Activated naive CD4-positive, alpha-beta T cell treated with anti-CD3 and anti-CD28 coated beads, Interleukin-2, amount 10 ng/mL, durations not matched to agents 7 days and 5 days (primary cell): ENCODE measurements at regions not wholly inside any gene's neighbourhood (a gene's known extent, or its start where the extent isn't known, plus 50 kb on each side); places are given as distances from the start of the nearest gene placed in this dataset.

Experiments used
- CTCF ChIA-PET: fragments of 350-600 bp; sonication (Branson Sonifier 250); formaldehyde crosslinking; loops from one replicate; lab custom pipeline; 2021; ENCODE audit warnings: antibody characterized with exemption; lab: Charles Lee
- DNase-seq: peaks from one replicate; pipeline ENCODE4 v3.0.0-alpha.2; 2020
- H3K27ac Mint-ChIP-seq: one replicate; pipeline ENCODE4 v1.8.0; 2021; ENCODE audit warnings: mild to moderate bottlenecking, moderate library complexity, mixed read lengths
- H3K27me3 Mint-ChIP-seq: one replicate; pipeline ENCODE4 v1.8.0; 2021; ENCODE audit warnings: mild to moderate bottlenecking, mixed read lengths
- H3K36me3 Mint-ChIP-seq: one replicate; pipeline ENCODE4 v1.8.0; 2021; ENCODE audit warnings: mixed read lengths
- H3K4me1 Mint-ChIP-seq: one replicate; pipeline ENCODE4 v1.8.0; 2021; ENCODE audit warnings: mixed read lengths
- H3K4me3 Mint-ChIP-seq: one replicate; pipeline ENCODE4 v1.8.0; 2021; ENCODE audit warnings: mild to moderate bottlenecking, moderate library complexity, mixed read lengths
- H3K9me3 Mint-ChIP-seq: one replicate; pipeline ENCODE4 v1.8.0; 2021; ENCODE audit warnings: mixed read lengths

DNA sequence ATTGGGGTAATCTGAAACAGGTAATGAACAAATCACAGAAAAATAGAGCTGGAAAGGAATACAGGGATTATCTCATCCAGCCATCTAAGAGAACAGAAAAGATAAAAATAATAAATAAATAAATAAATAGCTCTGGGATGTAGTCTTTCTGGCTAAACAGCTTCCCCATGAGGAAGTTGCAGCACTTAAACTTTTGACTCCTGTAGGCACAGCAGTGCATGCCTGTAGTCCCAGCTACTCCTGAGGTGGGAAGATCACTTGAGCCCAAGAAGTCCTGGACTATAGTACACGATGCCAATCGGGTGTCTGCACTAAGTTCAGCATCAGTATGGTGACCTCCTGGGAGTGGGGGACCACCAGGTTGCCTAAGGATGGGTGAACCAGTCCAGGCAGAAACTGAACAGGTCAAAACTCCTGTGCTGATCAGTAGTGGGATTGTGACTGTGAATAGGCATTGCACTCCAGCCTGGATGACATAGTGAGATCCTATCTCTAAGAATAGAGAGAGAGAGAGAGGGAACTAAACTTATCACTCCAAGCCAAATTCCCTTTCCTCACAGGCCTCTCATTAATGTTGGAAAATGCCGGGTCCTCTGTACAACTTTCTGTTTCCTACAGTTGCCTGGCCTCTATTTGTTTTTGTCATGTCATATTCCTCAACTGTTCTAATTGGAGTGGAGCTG is 61.7 kb upstream of the CDK13 start:
- H3K9me3 Mint-ChIP-seq = no peaks in the 10 kb centered on the region
- no peak for DNase-seq
- H3K4me3 Mint-ChIP-seq = no peak overlapping the region
- CTCF ChIA-PET = interaction anchor here (2.2 kb wide), 1 partner anchor 8 kb away, joined by 12 read pairs; no protein-coding TSS in a partner anchor
- H3K36me3 Mint-ChIP-seq = no peaks in the 10 kb centered on the region
- H3K27ac Mint-ChIP-seq = no peak overlapping the region
- H3K27me3 Mint-ChIP-seq = peaks cover 34% of the 10 kb centered on the region
- H3K4me1 Mint-ChIP-seq = peaks cover 2% of the 10 kb centered on the region

DNA sequence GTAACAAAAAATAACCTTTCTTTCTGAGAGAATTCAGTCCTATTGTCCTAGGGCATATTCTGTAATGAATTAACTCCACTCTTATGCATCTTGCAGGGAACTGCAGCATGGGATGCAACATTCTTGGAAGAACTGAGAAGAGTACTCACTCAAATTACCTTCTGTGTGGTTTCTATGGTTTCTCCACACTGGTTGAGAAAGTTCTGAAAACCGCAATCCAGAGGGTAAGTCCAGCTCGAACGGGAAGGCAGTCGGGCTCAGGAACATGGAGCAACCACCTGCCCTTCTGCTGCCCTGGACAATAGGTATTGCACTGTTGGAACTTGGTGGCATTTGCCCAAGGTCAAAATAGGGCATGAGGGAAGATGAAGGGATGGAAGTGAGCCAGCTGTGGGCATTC is 59.6 kb upstream of the CDK13 start:
- Mint-ChIP-seq H3K9me3 (no peaks in the 10 kb centered on the region), H3K27ac (no peak overlapping the region), H3K27me3 (peaks cover 41% of the 10 kb centered on the region), H3K36me3 (no peaks in the 10 kb centered on the region), H3K4me3 (no peak overlapping the region), H3K4me1 (no peaks in the 10 kb centered on the region)
- no peak for DNase-seq
- CTCF ChIA-PET = no interaction called here

DNA sequence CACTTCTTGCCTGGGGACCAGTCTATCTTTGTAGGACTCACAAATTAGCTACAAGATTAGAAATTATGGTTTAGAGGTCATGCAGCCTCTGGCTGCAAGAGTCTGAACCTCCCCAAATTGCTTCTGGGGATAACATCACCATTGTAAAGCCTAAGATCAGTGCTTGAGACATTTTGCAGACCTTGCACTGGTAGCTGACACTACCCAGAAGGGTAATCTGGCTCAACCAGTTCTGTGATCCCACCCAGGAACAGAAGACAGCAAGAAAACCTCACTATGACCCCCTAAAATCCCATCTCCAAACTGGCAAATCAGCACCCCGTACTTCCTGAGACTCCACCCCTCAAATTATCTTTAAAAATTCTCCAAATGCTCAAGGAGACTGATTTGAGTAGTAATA is 58.2 kb upstream of the CDK13 start:
- DNase-seq = no peak
- Mint-ChIP-seq H3K27me3 (peaks cover 38% of the 10 kb centered on the region), H3K4me1 (no peaks in the 10 kb centered on the region), H3K9me3 (no peaks in the 10 kb centered on the region), H3K36me3 (no peaks in the 10 kb centered on the region), H3K4me3 (no peak overlapping the region), H3K27ac (no peak overlapping the region)
- CTCF ChIA-PET = interaction anchor here (1.7 to 8.2 kb wide), 2 partner anchors 160 to 312 kb away, joined by 9 to 110 read pairs; no protein-coding TSS in a partner anchor

DNA sequence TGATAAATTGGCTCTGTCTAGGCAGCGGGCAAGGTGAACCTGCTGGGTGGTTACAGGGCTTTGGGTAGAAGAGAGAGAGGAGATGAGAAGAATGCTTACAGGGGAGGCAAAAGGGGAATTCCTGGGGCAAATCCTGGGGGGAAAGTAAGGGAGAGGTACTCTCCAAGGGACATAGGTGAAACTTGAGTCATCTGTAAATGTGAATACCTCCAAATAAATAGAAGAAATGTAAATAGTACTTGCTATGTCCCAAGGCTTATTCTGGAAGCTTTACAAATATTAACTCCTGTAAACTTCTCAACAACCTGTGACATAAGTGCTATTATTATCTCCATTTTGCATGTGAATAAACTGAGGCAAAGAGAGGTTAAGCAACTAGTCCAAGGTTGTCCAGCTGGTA is 57.7 kb upstream of the CDK13 start:
- Mint-ChIP-seq H3K27ac (no peak overlapping the region), H3K9me3 (no peaks in the 10 kb centered on the region), H3K36me3 (no peaks in the 10 kb centered on the region), H3K27me3 (peaks cover 38% of the 10 kb centered on the region), H3K4me3 (no peak overlapping the region), H3K4me1 (no peaks in the 10 kb centered on the region)
- DNase-seq = no peak
- CTCF ChIA-PET = interaction anchor here (1.7 to 8.2 kb wide), 2 partner anchors 159 to 312 kb away, joined by 9 to 110 read pairs; no protein-coding TSS in a partner anchor

DNA sequence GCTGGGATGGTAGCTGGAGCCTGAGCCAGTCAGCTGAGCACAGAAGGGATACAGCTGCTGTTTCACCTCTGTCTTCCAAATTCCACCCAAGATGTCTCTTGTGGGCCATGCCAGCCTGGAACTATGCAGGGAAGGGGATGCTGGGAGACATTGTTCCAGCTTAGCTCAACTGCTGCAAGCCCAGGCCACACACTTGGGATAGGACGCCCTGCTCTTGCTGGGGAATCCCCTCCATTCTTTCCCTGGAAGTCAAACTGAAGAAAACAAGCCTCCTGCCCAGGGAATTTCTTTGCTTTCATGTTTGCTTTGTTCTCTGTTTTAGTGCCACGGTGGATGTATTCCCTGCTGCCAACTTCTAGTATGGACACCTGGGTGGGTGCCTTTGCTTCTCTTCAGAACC is 55.2 kb upstream of the CDK13 start:
- CTCF ChIA-PET = interaction anchor here (0.6 to 8.2 kb wide), 3 partner anchors 9 to 157 kb away, joined by 3 to 110 read pairs (median 3); no protein-coding TSS in a partner anchor
- H3K4me1 Mint-ChIP-seq = no peaks in the 10 kb centered on the region
- H3K27me3 Mint-ChIP-seq = peaks cover 44% of the 10 kb centered on the region
- H3K9me3 Mint-ChIP-seq = no peaks in the 10 kb centered on the region
- H3K27ac Mint-ChIP-seq = no peak overlapping the region
- no peak overlapping the region for H3K4me3 Mint-ChIP-seq
- no peak for DNase-seq
- no peaks in the 10 kb centered on the region for H3K36me3 Mint-ChIP-seq

DNA sequence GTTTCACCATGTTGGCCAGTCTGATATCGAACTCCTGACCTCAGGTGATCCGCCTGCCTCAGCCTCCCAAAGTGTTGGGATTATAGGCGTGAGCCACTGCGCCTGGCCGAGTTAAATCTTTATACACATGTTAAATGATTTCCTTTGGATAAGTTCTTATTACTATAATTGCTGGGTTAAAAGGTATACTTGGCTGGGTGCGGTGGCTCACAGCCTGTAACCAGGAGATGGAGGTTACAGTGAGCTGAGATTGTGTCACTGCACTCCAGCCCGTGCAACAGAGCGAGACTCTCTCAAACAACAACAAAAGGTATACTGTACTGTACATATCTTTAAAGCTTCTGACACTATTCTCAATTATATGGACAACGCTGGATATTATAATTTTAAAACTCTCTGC is 53.2 kb upstream of the CDK13 start:
- H3K9me3 Mint-ChIP-seq = no peaks in the 10 kb centered on the region
- H3K4me3 Mint-ChIP-seq = no peak overlapping the region
- no peaks in the 10 kb centered on the region for H3K36me3 Mint-ChIP-seq
- H3K27me3 Mint-ChIP-seq = peaks cover 38% of the 10 kb centered on the region
- DNase-seq = no peak
- no peak overlapping the region for H3K27ac Mint-ChIP-seq
- no peaks in the 10 kb centered on the region for H3K4me1 Mint-ChIP-seq
- CTCF ChIA-PET = interaction anchor here (0.7 to 8.2 kb wide), 16 partner anchors 9 to 335 kb away, joined by 3 to 110 read pairs (median 4); no protein-coding TSS in a partner anchor

DNA sequence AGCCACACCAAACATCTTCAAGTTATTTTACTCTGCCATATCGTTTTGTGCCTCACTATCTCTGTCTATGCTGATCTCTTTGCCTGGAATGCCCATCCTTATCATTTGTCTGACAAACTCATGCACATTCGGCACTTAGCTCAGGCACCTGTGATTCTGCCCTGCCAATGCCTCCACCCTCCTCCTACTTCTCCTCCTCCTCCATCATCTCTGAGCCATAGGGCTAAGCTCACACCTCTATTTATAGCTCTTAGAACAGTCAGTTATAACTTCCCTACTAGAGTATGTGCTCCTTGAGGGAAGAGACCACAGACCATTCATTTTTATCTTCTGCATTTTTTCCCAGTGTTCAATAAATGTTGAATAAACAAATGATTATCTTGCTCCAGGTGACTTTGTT is 51.2 kb upstream of the CDK13 start:
- Mint-ChIP-seq H3K36me3 (no peaks in the 10 kb centered on the region), H3K27ac (no peak overlapping the region), H3K9me3 (no peaks in the 10 kb centered on the region), H3K4me3 (no peak overlapping the region), H3K4me1 (no peaks in the 10 kb centered on the region), H3K27me3 (peaks cover 24% of the 10 kb centered on the region)
- CTCF ChIA-PET = interaction anchor here (8.2 kb wide), 1 partner anchor 153 kb away, joined by 110 read pairs; no protein-coding TSS in a partner anchor
- DNase-seq = no peak
